ENCODE measurements at regions not wholly inside any gene's neighbourhood (a gene's known extent, or its start where the extent isn't known, plus 50 kb on each side); places are given as distances from the start of the nearest gene placed in this dataset.

GRCh38 chr1:238063454-238063853, 172.7 kb upstream of the ZP4 start:
- no peak for DNase-seq

- no peak for DNase-seq
Measured at GRCh38 chr1:238061967-238062613, 171.4 kb upstream of the ZP4 start.

- no peak for DNase-seq
Measured at GRCh38 chr1:238060061-238060460, 169.3 kb upstream of the ZP4 start.

- DNase-seq, result no peak
Measured at GRCh38 chr1:238052496-238053266, 162.0 kb upstream of the ZP4 start.

DNA sequence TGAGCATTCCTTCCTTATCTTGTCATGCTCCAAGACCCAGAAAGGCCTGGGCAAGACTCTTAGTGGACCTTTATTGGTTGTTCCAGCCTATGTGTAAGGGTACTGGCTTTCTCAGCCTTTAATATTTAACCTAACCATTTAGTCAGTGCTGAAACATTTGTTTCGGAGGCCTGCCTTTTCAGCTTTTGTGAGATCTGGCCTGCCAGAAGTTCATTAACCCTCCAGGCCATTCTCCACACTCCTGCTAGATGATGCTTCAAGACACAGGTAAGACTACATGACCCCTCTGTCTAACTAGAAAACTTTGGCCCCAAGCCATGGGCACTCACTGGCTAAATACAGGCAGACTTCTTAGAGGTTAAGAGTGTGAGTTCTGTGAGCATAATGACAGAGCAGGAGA, 138.4 kb upstream of the ZP4 start:
- DNase-seq, result no peak

- no peak for DNase-seq
Measured at GRCh38 chr1:238027366-238027765, 136.6 kb upstream of the ZP4 start.

DNA sequence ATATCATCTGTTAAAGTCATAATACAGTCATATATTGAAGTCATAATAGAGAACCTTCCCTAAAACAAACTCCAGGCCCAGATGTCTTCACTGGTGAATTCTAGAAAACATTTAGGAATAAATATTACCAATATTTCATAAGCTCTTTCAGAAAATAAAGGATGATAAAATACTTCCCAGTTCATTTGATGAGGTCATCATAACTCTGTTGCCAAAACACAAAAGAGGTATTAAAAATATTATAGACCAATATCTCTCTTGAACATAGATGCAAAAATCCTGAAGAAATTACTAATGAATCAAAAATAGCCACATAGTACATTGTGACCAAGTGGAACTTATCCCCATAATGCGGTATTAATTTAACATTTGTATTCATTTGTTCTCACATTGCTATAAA, 132.4 kb upstream of the ZP4 start:
- DNase-seq, result no peak

DNA sequence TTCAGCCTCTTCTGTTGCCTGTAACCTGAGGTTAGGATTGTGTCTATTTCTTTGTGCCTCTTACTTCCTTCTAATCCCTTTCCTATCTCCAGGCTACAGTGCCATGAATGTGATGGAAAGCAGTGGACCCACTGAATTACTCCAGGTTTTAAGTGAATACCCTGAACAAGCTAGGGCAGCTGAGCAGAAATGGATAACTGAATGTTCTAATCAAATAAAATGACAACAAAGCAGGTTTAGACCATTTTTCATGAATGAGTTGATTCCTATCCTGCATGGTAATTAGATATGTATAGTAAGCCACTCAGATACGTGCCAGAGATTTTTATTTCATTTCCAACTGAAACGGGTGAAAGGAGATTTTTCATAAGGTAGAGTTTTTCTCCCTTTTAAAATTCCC, 127.5 kb upstream of the ZP4 start:
- no peak for DNase-seq

GRCh38 chr1:238006779-238007178, 116.1 kb upstream of the ZP4 start:
- no peak for DNase-seq

DNA sequence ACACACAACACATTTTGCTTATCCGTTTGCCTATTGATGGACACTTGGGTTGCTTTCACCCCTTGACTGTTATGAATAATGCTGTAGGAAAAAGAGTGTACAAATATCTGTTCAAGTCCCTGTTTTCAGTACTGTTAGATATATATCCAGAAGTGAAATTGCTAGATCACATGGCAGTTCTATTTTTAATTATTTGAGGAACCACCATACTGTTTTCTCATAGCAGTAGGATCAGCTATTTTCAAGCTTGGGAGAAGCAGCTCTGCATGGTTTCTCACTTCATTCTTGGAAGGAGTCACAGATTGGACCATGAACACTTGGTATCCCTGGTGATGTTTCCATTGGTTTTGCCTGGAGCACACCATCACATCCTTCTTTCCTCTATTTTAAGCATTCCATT, 114.4 kb upstream of the ZP4 start:
- no peak for DNase-seq

DNA sequence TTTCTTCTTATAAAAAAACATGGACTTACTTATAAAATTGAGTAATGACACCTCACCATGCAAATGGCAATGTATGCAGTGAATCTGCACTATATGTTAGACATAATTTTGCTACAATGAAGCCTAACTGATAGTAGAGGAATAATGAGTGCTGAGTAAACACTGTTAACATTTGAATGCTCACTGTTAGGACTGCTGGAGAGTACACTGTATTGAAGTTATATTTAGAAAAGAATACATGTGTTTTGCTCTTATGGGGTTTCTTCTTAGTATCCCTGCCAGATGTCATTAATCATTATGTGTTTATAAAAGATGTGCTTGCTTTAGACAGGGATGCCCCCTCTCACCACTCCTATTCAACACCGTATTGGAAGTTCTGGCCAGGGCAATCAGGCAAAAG, 111.1 kb upstream of the ZP4 start:
- DNase-seq, result no peak

GRCh38 chr1:237999426-238000052, 108.8 kb upstream of the ZP4 start:
- no peak for DNase-seq

DNA sequence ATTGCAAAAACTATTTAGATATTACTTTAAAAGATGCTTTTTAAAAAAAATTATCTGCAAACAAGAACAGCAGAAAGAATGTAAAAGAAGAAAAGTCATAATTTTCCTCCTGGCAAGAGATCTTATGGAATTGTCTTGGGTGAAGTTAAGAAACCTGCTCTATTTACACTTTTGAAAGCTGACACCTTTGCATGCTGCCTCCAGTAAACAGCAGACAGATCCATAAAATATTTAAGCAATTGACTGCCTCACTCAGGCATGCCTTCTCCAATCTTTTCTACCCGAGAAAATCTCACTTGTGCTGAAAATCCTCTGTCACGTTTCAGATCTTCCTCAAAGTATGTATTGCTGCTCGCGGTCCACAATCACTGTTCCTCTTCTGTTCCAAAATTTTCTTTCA, 107.9 kb upstream of the ZP4 start:
- DNase-seq, result no peak

DNA sequence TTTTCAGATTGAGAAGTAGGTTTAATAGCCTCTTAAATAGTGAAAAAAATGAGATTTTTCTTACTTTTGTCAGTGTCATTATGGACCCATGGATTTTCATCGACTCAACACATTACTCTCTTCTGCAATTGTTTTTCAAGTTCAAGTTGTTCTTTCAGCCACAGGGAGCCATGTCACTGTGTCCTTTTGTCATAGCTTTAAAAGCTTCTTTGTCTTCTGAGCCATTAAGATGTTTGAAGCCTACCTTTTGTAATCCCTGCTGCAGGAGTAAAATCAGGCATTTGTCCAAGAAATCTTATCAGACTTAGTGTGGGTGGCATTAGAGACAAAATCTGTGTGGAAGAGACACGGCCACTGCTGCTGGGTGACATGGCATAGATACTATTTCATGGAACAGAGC, 92.8 kb upstream of the ZP4 start:
- DNase-seq, result no peak

- DNase-seq, result no peak
Measured at GRCh38 chr1:237981223-237981622, 90.5 kb upstream of the ZP4 start.

- no peak for DNase-seq
Measured at GRCh38 chr1:237976331-237976730, 85.6 kb upstream of the ZP4 start.

DNA sequence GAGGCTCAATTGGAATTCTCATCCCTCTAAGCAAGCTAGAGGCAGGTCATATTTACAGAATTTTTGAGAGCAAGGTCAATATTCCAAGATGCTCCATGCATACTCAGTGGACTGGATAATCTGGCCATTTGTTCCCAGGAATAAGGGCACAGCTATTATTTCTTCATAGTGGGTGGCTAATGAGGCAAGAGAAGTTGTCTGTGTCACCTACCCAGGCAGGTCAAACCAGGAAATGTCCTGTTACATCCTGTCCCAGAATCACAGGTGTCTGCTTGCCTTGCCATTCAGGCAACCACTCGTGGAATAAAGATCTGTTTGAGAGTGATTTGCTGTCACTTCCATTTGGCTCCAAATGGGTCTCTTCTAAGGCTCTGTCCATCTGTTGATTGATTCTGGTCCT, 85.2 kb upstream of the ZP4 start:
- no peak for DNase-seq

- no peak for DNase-seq
Measured at GRCh38 chr1:237975376-237975775, 84.7 kb upstream of the ZP4 start.

DNA sequence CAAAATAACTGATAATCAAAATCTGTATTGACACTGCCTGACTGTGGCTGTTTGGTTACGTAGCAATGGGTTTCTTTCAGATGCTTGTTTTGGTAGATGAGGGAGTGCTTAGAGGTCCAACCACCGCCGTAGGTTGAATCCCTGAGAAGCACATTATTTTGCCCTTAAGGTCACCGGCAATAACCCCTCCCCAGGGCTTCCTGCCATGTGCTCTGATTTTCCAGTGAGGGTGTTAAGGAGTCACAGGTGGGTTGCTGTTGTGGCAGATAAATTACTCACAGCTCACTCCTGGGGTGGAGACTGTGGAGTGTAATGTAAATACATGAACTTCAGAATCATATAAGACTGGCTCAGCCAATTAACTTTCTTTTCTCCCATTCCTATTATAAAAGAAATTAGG, 81.5 kb upstream of the ZP4 start:
- no peak for DNase-seq

DNA sequence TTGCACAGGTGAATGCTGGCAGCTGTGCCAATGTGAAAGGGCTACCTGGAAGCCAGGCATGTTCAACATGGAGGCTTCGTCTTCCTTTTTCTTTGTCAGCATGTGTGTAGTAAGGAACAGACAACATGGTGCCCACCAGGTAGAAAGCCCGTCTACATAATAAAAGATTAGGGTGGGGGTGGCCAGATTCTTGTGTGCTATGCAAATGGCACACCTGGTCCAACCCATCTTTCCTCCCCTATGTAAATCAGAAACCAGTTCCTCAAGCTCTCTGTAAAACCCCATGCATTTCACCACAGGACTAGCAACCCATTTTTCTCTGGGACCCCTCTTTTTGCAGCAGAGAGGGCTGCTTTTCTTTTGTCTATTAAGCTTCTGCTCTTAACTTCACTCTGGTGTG, 72.3 kb upstream of the ZP4 start:
- no peak for DNase-seq

- no peak for DNase-seq
Measured at GRCh38 chr1:237961754-237962153, 71.0 kb upstream of the ZP4 start.

- DNase-seq, result no peak
Measured at GRCh38 chr1:237959838-237960237, 69.1 kb upstream of the ZP4 start.

DNA sequence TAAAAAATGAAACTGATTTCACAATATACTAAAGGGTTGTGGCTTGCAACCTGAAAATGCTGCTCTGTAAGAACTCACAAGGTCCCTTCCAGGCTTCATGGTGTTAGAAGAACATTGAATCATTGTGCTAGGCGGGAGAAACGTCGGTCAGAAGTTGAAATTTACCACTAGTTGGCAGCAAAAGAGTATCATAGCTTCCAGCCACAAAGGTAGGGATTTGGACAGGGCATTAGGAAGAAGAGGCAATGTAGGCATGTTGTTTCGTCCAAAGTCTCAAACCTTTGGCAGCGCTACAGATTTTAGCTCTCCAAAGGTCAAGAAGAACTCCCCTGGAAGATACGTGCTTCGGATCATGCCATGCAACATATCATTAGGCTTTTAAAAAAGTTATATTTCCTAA, 62.5 kb upstream of the ZP4 start:
- no peak for DNase-seq
